Thyroid gland (tissue), 4 donors: ENCODE measurements at regions not wholly inside any gene's neighbourhood (a gene's known extent, or its start where the extent isn't known, plus 50 kb on each side); places are given as distances from the start of the nearest gene placed in this dataset.

Experiments
- POLR2A ChIP-seq, 2 donors: fragments of 450-650 bp; IDR thresholded peaks; one replicate each; pipeline ENCODE4 v1.6.1; 2017; ENCODE audit warnings: antibody characterized with exemption in 2 of 2, mild to moderate bottlenecking in 2 of 2, moderate library complexity in 1 of 2
- TF ChIP-seq, protein P1 (sequence below), 6 experiments: fragments of 200-600 bp in 3 of 6; fragments of 450-650 bp in 3 of 6; sonication (generic) in 3 of 6; IDR thresholded peaks; one replicate each; pipeline ENCODE4 v1.5.1; 2016 to 2019; ENCODE audit warnings: antibody characterized with exemption in 6 of 6, mild to moderate bottlenecking in 2 of 6, inconsistent platforms in 1 of 6, moderate library complexity in 1 of 6

DNA sequence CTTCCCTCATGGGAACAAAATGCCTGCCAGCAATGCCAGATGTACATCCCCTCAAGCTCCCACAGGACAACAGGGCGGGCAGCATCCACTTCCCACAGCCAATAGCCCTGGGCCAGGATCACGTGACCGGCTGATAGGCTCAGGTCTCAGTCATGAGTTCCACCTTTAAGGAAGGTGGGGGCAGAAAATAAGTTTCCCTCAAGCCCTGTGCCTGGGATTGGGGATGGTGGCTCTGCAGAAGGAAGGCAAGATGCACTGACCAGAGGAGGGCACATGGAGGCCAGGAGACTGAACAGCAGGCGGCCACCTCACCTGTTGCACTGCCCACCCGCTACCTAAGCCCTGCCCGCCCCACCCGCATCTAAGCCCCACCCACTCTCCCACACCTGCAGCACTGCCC lies 149.1 kb downstream of the BMP7 start:
- TF ChIP-seq, protein P1, sequence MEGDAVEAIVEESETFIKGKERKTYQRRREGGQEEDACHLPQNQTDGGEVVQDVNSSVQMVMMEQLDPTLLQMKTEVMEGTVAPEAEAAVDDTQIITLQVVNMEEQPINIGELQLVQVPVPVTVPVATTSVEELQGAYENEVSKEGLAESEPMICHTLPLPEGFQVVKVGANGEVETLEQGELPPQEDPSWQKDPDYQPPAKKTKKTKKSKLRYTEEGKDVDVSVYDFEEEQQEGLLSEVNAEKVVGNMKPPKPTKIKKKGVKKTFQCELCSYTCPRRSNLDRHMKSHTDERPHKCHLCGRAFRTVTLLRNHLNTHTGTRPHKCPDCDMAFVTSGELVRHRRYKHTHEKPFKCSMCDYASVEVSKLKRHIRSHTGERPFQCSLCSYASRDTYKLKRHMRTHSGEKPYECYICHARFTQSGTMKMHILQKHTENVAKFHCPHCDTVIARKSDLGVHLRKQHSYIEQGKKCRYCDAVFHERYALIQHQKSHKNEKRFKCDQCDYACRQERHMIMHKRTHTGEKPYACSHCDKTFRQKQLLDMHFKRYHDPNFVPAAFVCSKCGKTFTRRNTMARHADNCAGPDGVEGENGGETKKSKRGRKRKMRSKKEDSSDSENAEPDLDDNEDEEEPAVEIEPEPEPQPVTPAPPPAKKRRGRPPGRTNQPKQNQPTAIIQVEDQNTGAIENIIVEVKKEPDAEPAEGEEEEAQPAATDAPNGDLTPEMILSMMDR (IDR thresholded peaks at IDR 0.05) = no peak
- TF ChIP-seq POLR2A (IDR thresholded peaks at IDR 0.05) = no peak
